AG04450 (cell line): ENCODE measurements at regions not wholly inside any gene's neighbourhood (a gene's known extent, or its start where the extent isn't known, plus 50 kb on each side); places are given as distances from the start of the nearest gene placed in this dataset.

Source experiments
- CTCF ChIA-PET: fragments of 300-600, 350-600 bp; formaldehyde crosslinking; extraction: SDS; loops from one replicate; lab custom pipeline; 2022; ENCODE audit warnings: antibody characterized with exemption, inconsistent platforms; lab: Charles Lee
- POLR2A ChIA-PET: fragments of 350-600 bp; formaldehyde crosslinking; extraction: SDS; loops from one replicate; lab custom pipeline; 2021; ENCODE audit warnings: antibody characterized with exemption, inconsistent platforms; lab: Yijun Ruan, JAX
- DNase-seq: peaks from one replicate; pipeline ENCODE4 v3.0.0-alpha.2; 2011; ENCODE audit warnings: low read depth, low spot score
- H3K27ac ChIP-seq: one replicate; pipeline ENCODE4 v1.5.1; 2012; ENCODE audit warnings: low read depth, low read length, control low read depth
- H3K27me3 ChIP-seq: one replicate; pipeline ENCODE4 v1.6.0; 2012; ENCODE audit warnings: low read length; ENCODE audit not compliant: control insufficient read depth, insufficient read depth
- H3K4me3 ChIP-seq: 2 replicates; pipeline ENCODE4 v1.5.1; 2011; ENCODE audit warnings: mild to moderate bottlenecking, low read depth, low read length, control low read depth
- H3K9me3 ChIP-seq: 2 replicates; pipeline ENCODE4 v1.5.1; 2012; ENCODE audit warnings: low read length; ENCODE audit not compliant: control insufficient read depth, insufficient read depth
- TF ChIP-seq, protein P1 (sequence below): IDR thresholded peaks from 2 replicates; pipeline ENCODE4 v1.5.1; 2011; ENCODE audit warnings: low read depth, low read length, control low read depth, inconsistent platforms

DNA sequence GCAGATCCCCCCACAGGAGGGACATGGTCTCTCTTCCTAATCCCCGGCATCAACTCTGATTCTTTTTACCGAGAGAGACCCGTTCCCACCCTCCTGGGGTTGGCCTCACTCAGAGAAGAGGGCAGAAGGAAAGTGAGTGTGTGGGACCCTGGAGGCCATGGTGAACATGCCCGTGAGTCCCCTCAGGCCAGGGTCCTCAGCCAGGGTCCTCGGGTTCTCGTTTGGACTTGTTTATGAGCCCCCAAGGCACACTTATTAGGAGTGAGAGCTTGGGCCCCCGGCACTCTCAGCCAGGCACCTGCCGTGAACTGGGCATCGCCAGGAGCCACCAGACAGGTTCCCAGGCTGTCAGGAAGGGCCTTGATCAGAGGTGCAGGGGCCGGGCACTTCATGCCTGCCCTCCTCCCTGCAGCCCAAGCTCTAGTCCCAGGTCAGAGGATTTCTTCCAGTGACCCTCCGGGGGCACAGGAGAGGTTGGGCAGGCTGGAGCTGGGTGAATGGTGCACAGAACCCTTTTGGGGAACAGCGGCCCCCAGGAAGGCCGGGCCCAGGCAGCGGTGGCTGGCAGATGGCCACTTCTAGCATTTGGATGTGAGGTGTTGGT lies 122.6 kb downstream of the CRYAA start:
- H3K4me3 ChIP-seq, result no peak overlapping the region
- TF ChIP-seq, protein P1, sequence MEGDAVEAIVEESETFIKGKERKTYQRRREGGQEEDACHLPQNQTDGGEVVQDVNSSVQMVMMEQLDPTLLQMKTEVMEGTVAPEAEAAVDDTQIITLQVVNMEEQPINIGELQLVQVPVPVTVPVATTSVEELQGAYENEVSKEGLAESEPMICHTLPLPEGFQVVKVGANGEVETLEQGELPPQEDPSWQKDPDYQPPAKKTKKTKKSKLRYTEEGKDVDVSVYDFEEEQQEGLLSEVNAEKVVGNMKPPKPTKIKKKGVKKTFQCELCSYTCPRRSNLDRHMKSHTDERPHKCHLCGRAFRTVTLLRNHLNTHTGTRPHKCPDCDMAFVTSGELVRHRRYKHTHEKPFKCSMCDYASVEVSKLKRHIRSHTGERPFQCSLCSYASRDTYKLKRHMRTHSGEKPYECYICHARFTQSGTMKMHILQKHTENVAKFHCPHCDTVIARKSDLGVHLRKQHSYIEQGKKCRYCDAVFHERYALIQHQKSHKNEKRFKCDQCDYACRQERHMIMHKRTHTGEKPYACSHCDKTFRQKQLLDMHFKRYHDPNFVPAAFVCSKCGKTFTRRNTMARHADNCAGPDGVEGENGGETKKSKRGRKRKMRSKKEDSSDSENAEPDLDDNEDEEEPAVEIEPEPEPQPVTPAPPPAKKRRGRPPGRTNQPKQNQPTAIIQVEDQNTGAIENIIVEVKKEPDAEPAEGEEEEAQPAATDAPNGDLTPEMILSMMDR, result no peak
- H3K27me3 ChIP-seq, result peaks cover 25% of the 10 kb centered on the region
- H3K9me3 ChIP-seq, result peaks cover 20% of the 10 kb centered on the region
- ChIA-PET POLR2A (no interaction called here), CTCF (no interaction called here)
- no peak overlapping the region for H3K27ac ChIP-seq
- no peak for DNase-seq

DNA sequence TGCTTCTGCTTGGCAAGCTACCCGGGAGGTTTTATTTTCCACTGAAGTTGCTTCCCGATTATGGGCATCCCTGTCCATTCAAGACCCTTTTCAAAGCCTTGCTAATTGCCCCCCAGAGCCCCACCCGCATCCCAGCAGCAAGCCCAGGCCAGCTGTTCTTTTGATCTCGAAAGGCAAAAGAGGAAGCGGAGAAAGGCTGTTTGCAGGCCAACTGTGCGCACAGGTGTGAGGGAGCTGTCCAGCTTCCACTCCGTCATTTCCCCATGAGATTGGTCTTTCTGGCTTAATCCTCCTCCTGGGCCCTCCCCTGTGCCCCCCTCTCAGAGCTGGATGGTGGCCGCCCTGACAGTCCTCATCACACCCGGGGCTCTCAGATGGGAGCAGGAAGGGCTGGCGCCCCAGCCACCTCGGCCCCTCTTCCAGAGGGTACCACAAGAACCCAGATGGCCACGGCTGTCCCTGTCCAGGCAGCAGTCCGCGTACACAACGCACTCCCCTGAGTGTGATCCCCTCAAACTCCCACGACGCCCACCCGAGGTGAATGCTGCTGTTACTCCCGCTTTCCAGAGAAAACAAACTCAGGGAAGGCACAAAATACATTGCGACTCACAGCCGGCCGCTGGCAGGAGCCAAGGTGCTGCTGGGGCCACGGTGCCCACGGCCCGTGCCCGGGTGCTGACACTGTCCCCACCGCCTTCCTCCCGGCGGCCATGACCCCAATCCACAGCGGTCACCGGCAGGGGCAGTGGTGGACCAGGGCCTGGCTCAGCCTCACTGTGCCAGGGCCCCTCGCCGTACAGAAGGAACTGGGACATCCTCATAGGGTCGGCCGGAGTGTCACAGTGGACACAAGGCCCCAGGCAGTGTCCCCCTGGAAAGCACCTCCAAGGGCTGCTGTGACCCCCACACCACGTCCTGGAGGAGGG lies 121.9 kb downstream of the CRYAA start:
- CTCF ChIA-PET, result no interaction called here
- H3K27me3 ChIP-seq, result peaks cover 22% of the 10 kb centered on the region
- H3K4me3 ChIP-seq, result no peak overlapping the region
- POLR2A ChIA-PET, result no interaction called here
- no peak overlapping the region for H3K27ac ChIP-seq
- H3K9me3 ChIP-seq, result peaks cover 16% of the 10 kb centered on the region
- DNase-seq, result no peak
- TF ChIP-seq, protein P1, result no peak

DNA sequence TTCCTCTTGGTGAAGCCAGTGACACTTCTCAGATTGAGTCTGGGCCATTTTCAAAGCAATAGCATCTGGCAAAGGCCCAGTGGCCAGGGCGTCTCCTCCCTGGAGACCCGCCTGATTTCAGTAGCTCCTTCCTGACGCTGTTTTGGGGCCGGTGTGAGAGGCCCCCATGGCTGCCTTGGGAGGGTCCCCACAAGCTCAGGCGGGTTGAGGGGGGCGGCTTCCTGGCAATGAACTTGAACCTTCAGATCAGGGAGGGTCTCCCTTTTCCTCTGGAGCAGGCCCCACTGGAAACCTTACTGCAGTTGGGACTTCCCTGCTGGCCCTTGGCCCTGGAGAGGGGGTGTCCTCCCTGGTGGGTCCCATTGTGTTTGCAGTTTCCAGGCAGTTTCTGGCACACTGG lies 121.2 kb downstream of the CRYAA start:
- ChIA-PET CTCF (no interaction called here), POLR2A (no interaction called here)
- Histone ChIP-seq H3K9me3 (peaks cover 11% of the 10 kb centered on the region), H3K27ac (no peak overlapping the region), H3K27me3 (peaks cover 15% of the 10 kb centered on the region), H3K4me3 (no peak overlapping the region)
- TF ChIP-seq, protein P1, result no peak
- DNase-seq, result no peak

DNA sequence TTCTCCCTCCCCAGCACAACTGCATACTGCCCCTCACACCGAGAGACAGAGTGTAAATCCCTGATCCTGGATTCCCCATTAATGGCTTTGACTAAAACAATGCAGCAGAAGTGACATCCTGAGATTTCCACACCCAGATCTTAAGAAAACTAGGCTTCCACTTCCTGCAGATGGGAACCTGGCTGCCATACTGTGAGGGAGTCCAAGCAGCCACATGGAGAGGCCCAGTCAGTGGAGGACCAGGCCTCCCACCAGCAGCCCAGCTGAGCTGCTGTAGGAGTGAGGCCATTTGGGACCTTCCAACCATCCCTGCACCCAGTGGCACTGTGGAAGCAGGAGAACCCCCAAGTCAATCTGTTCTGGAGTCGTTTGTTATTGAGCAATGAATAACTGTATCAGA lies 120.6 kb downstream of the CRYAA start:
- no peak overlapping the region for H3K27ac ChIP-seq
- ChIA-PET CTCF (no interaction called here), POLR2A (no interaction called here)
- TF ChIP-seq, protein P1, result no peak
- peaks cover 11% of the 10 kb centered on the region for H3K9me3 ChIP-seq
- H3K27me3 ChIP-seq, result peaks cover 11% of the 10 kb centered on the region
- no peak for DNase-seq
- no peak overlapping the region for H3K4me3 ChIP-seq
